Urinary bladder (tissue), 3 donors: ENCODE measurements at regions not wholly inside any gene's neighbourhood (a gene's known extent, or its start where the extent isn't known, plus 50 kb on each side); places are given as distances from the start of the nearest gene placed in this dataset.

Experiments used
- DNase-seq: peaks from one replicate; pipeline ENCODE4 v3.0.0-alpha.2; 2015; ENCODE audit errors: extremely low spot score
- H3K27ac ChIP-seq: one replicate; pipeline ENCODE4 v1.5.1; 2013; ENCODE audit warnings: low read depth, mild to moderate bottlenecking, moderate library complexity
- H3K36me3 ChIP-seq: one replicate; pipeline ENCODE4 v1.6.1; 2013; ENCODE audit warnings: mild to moderate bottlenecking, moderate library complexity; ENCODE audit not compliant: insufficient read depth
- H3K4me1 ChIP-seq: one replicate; pipeline ENCODE4 v1.6.1; 2013; ENCODE audit warnings: mild to moderate bottlenecking, moderate library complexity; ENCODE audit not compliant: insufficient read depth
- H3K4me3 ChIP-seq: one replicate; pipeline ENCODE4 v1.5.1; 2013; ENCODE audit warnings: low read depth, low read length
- WGBS: extraction: QIAGEN DNeasy Blood & Tissue Kit; methylation state at CpG from one replicate; pipeline ENCODE4 v1.1.7; 2013; 5-methylcytosine and 5-hydroxymethylcytosine counted together
- donor health status: healthy with polysubstance abuse.
- donor health status: healthy.

- Histone ChIP-seq H3K36me3 (no peaks in the 10 kb centered on the region), H3K4me1 (no peaks in the 10 kb centered on the region), H3K4me3 (no peak overlapping the region), H3K27ac (no peak overlapping the region)
- DNase-seq: no peak
- WGBS: 57% methylated on average over 2 of the region's 2 CpGs
Observed at GRCh38 chr11:111194860-111195568, 50.5 kb upstream of the POU2AF2 start.

GRCh38 chr11:111193924-111194490 lies 51.5 kb upstream of the POU2AF2 start:
- no peak overlapping the region for H3K4me3 ChIP-seq
- H3K4me1 ChIP-seq: no peaks in the 10 kb centered on the region
- H3K27ac ChIP-seq: no peak overlapping the region
- H3K36me3 ChIP-seq: no peaks in the 10 kb centered on the region
- DNase-seq: no peak
- 82% methylated on average over 1 of the region's 1 CpG for WGBS

- WGBS: 62% methylated on average over 2 of the region's 2 CpGs
- no peaks in the 10 kb centered on the region for H3K4me1 ChIP-seq
- no peak for DNase-seq
- no peaks in the 10 kb centered on the region for H3K36me3 ChIP-seq
- no peak overlapping the region for H3K4me3 ChIP-seq
- H3K27ac ChIP-seq: no peak overlapping the region
Observed at GRCh38 chr11:111189466-111189865, 56.1 kb upstream of the POU2AF2 start.

GRCh38 chr11:111186308-111186915 lies 59.1 kb upstream of the POU2AF2 start:
- no peaks in the 10 kb centered on the region for H3K4me1 ChIP-seq
- 30% methylated on average over 3 of the region's 3 CpGs for WGBS
- H3K27ac ChIP-seq: no peak overlapping the region
- DNase-seq: no peak
- no peak overlapping the region for H3K4me3 ChIP-seq
- H3K36me3 ChIP-seq: no peaks in the 10 kb centered on the region

- DNase-seq: no peak
- H3K4me1 ChIP-seq: no peaks in the 10 kb centered on the region
- no peak overlapping the region for H3K27ac ChIP-seq
- no peaks in the 10 kb centered on the region for H3K36me3 ChIP-seq
- WGBS: 20% methylated on average over 2 of the region's 2 CpGs
- no peak overlapping the region for H3K4me3 ChIP-seq
Observed at GRCh38 chr11:111185266-111185665, 60.3 kb upstream of the POU2AF2 start.

- Histone ChIP-seq H3K27ac (no peak overlapping the region), H3K4me1 (no peaks in the 10 kb centered on the region), H3K36me3 (no peaks in the 10 kb centered on the region), H3K4me3 (no peak overlapping the region)
- no peak for DNase-seq
Observed at GRCh38 chr11:111183706-111184105, 61.8 kb upstream of the POU2AF2 start.

- Histone ChIP-seq H3K36me3 (no peaks in the 10 kb centered on the region), H3K4me3 (no peak overlapping the region), H3K27ac (no peak overlapping the region), H3K4me1 (no peaks in the 10 kb centered on the region)
- DNase-seq: no peak
- 64% methylated on average over 5 of the region's 5 CpGs for WGBS
Observed at GRCh38 chr11:111179184-111179910, 66.2 kb upstream of the POU2AF2 start.

- H3K36me3 ChIP-seq: no peaks in the 10 kb centered on the region
- DNase-seq: no peak
Observed at GRCh38 chr11:111177037-111177871, 68.3 kb upstream of the POU2AF2 start.

GRCh38 chr11:111176603-111177002 lies 68.9 kb upstream of the POU2AF2 start:
- H3K4me3 ChIP-seq: no peak overlapping the region
- no peak for DNase-seq
- 92% methylated on average over 4 of the region's 4 CpGs for WGBS
- no peaks in the 10 kb centered on the region for H3K36me3 ChIP-seq
- no peaks in the 10 kb centered on the region for H3K4me1 ChIP-seq
- no peak overlapping the region for H3K27ac ChIP-seq

More at GRCh38 chr11:111177037-111177871, 68.3 kb upstream of the POU2AF2 start:
- H3K27ac ChIP-seq: no peak overlapping the region
- H3K4me1 ChIP-seq: no peaks in the 10 kb centered on the region
- H3K4me3 ChIP-seq: no peak overlapping the region

GRCh38 chr11:111173221-111173620 lies 72.3 kb upstream of the POU2AF2 start:
- Histone ChIP-seq H3K4me3 (no peak overlapping the region), H3K4me1 (no peaks in the 10 kb centered on the region), H3K36me3 (no peaks in the 10 kb centered on the region), H3K27ac (no peak overlapping the region)
- no peak for DNase-seq
- WGBS: 92% methylated on average over 3 of the region's 3 CpGs

- H3K4me1 ChIP-seq: no peaks in the 10 kb centered on the region
- H3K36me3 ChIP-seq: no peaks in the 10 kb centered on the region
- H3K27ac ChIP-seq: no peak overlapping the region
- no peak overlapping the region for H3K4me3 ChIP-seq
- no peak for DNase-seq
- WGBS: 75% methylated on average over 3 of the region's 3 CpGs
Observed at GRCh38 chr11:111172321-111172862, 73.1 kb upstream of the POU2AF2 start.

- Histone ChIP-seq H3K4me3 (no peak overlapping the region), H3K4me1 (no peaks in the 10 kb centered on the region), H3K27ac (no peak overlapping the region), H3K36me3 (no peaks in the 10 kb centered on the region)
- 95% methylated on average over 11 of the region's 11 CpGs for WGBS
- DNase-seq: no peak
Observed at GRCh38 chr11:111170761-111171379, 74.7 kb upstream of the POU2AF2 start.

GRCh38 chr11:111169367-111169766 lies 76.2 kb upstream of the POU2AF2 start:
- H3K27ac ChIP-seq: no peak overlapping the region
- H3K4me1 ChIP-seq: no peaks in the 10 kb centered on the region
- DNase-seq: no peak
- no peaks in the 10 kb centered on the region for H3K36me3 ChIP-seq
- no peak overlapping the region for H3K4me3 ChIP-seq
- 93% methylated on average over 5 of the region's 5 CpGs for WGBS
